ENCODE measurements at regions not wholly inside any gene's neighbourhood (a gene's known extent, or its start where the extent isn't known, plus 50 kb on each side); places are given as distances from the start of the nearest gene placed in this dataset.

DNA sequence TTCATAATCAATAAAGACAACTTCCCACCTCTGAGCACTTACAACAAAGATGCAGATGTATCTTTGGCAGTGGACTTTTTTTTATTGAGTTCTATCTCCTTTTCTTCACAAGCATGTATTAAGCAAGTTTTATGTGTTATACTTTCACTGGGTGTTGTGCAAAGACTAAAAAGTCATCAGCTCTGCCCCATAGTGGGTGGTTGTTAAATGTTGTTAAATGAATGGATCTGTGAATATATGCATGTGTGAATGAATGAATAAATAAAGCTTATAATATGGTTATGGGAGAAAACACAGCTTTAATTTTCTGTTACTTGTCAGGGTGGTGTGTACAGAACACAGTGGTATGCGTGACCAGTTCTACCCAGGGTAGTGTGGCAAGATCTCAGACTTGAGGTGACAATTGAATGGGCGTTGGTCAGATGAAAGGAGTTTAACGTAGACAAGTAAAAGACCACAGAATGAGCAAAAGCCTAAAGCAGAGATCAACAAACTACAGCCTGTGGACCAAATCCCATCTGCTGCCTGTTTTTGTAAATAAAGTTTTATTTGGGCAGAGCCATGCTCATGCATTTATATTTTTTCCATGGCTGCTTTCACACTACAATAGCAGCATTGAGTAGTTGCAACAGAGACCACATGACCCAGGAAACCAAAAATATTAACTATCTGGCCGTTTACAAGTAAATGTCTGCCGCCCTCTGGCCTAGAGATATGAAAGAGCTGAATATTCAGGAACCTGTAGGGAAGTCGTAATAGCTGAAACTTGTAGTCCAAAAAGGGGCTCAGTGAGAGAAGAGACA lies 207.4 kb upstream of the EEA1 start:
- DNase-seq = no peak

GRCh38 chr12:93137656-93138612 lies 208.8 kb upstream of the EEA1 start:
- DNase-seq = no peak

DNA sequence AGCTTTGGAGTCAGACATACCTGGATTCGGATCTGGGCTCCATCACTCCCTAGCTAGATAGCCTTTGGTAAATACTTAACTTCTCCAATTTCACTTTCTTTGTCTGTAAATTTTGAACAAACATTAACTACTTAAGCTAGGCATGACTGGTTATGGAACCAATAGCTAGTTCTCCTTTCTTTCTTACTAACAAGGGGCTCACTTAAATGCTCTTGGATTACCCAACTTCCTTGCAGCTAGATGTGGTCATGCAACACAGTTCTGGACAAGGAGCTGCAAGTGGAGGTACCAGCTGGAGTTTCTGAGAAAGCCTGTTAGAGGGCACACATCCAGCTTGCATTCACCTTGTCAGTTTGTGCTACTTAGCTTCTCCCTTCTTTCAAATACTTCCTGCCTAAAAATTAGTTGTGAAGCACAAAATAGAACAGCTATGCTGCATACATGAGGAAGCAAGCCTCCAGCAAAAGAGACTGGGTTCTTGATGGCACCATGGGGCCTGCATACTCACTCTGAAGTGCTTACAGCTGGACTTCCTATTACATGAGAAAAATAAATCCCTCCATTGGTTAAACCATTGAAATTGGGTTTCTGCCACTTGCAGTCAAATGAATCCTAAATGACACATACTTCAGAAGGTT lies 210.1 kb upstream of the EEA1 start:
- no peak for DNase-seq

- no peak for DNase-seq
Measured at GRCh38 chr12:93140325-93140724, 211.2 kb upstream of the EEA1 start.

DNA sequence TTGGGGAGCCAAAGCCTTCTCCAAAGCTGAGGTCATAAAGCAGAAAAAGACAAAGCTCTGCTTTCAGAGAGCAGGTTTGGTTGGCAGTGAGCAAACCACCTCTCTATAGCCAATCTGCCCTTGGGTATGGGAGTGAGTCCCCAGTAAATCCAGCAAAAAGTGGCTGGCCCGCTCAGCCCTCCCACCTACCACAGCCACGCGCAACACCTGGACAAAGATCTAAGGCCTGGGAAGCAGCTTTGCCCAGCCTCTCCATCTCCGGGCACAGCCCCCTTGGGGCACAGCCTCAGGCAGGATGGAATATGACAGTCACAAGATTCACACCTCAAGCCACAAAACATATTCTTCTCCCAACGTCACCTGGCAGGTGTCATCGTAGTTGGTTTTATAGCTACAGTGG lies 211.7 kb upstream of the EEA1 start:
- no peak for DNase-seq

- DNase-seq = no peak
Measured at GRCh38 chr12:93142881-93143280, 213.8 kb upstream of the EEA1 start.

DNA sequence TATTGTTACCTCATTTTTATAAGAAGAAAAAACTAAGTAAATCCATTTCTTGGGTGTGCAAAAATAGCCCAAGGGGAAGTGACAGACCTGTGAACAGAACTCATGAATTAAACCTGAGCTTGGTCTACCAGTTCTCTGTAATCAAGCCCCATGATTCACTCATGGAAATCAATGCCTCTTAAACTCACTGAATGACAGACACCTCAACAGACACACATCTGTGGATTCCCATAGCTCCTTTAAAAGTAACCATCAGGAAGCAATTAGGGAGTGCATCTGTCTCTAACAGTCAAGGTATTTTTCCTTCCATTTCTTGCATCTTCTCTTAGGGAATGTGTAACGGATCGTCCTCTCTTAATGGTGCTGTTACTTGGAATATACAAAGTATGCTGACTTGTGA lies 215.0 kb upstream of the EEA1 start:
- no peak for DNase-seq

DNA sequence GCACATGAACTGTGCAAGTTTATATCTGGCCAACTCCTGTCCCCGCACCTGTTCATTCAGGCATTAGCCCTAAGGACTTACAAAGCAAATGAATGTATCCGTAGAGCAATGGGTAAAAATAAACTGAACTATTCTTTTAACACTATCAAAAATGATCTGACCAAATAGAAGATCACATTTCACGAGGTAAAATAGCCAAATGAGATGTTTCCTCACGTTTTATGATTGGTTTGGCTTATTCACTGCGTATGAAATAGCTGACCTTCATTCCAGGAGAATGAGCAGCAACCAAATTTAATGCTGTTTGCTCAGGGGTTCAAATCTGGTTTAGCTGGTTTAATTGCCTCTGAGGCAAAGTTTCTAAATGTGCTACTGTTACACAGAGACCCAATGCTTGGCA lies 216.0 kb upstream of the EEA1 start:
- DNase-seq = no peak

- no peak for DNase-seq
Measured at GRCh38 chr12:93146263-93146939, 217.3 kb upstream of the EEA1 start.

DNA sequence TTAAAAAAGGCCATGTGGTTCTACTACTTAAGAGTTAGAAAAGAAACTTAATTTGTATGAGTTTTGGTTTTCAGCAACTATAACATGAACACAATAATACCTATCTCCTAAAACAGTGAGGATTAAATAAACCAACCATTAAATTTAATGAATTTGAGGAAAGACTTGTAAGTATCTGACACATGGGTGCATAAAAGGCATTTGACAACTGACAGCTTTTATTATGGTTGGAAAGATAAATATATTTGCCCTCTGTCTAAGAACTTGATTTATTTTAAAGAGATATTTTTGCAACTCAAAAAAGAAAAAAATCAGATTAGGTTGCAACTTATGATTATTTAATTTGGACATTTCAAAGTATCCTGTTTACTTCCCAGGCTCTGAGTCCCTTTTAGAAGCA lies 217.9 kb upstream of the EEA1 start:
- DNase-seq = no peak

GRCh38 chr12:93148412-93148811 lies 219.3 kb upstream of the EEA1 start:
- no peak for DNase-seq

DNA sequence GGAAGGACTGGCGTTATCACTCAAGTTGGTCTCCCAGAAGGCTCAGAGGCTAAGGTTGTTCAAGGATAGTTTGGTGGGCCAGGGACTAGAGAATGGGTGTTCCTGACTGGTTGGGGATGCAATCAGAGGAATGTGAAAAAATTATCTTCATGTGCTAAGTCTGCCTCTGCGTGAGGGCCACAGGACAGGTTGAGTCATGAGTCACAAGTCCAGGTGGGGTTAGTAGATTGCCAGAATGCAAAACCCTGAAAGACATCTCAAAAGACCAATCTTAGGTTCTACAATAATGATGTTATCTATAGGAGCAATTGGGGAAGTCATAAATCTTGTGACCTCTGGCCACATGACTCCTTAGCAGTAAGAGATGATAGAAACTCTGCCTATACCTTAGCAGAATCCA lies 220.1 kb upstream of the EEA1 start:
- no peak for DNase-seq

DNA sequence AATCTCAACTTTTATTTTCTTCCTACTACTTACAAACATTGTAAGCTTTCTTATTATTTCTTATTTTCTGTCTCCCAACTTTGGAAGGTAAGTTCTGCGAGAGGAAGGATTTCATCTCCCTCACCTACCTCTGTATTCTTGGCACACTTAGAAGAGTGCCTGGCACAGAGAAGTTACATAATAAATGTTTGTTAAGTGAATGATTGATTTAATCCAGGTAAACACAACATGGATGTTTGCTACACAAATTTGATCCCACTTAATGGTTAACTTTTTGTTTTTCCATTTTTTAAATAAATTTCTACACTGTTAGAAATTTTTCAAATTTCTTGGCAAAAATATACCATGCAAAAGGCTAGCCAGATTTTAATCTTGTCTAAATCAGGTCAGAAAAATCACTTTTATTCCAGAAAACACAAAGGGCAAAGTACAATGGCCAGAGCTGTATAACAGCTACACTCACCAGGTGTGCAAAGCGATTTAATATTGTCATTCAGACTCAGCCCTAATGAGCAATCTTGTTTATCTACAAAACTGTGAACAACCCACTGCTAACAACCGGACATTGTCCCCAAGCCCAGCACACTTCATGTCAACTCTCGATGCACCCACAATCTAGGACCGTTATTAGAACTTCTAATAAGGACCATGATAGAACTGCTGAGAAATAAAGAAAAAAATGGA lies 222.1 kb upstream of the EEA1 start:
- DNase-seq = no peak

DNA sequence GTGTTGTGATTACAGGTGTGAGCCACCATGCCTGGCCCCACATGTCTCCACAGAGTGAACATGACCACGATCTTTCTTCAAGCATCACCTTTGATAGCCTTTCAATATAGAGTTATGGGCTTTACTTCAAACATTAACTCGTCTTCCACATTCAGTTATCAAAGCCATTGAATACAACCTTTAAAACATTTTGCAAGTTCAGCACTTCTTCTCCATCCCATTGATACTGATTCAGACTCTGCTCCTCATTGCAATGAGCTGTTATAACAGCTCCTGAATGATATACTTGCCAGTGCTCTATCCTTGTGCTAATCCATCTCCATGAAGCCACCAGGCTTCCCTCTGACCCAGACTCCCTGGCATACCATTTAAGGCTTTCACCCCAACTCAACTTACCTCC lies 223.5 kb upstream of the EEA1 start:
- no peak for DNase-seq

DNA sequence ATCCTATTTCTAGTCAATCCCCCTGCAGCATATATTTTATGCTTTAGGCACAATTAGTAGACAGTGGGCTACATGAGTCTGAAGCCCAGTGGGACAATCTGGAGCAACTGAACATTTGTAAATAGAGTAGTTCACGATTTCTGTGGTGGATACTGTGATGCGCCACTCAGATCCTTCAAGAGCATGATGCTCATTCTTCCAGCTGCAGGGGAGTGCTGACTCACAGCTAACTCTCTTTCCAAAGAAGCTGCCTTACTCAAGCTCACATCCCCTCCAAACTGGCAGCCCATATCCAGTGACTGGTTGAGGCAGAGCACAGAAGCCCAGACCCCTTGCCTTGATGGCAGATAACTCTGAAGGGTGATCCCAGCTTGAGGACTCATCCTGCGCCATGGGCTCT lies 224.2 kb upstream of the EEA1 start:
- no peak for DNase-seq

- DNase-seq = no peak
Measured at GRCh38 chr12:93154096-93154728, 223.5 kb upstream of the NUDT4 start.

GRCh38 chr12:93154753-93155480 lies 222.8 kb upstream of the NUDT4 start:
- DNase-seq = no peak

DNA sequence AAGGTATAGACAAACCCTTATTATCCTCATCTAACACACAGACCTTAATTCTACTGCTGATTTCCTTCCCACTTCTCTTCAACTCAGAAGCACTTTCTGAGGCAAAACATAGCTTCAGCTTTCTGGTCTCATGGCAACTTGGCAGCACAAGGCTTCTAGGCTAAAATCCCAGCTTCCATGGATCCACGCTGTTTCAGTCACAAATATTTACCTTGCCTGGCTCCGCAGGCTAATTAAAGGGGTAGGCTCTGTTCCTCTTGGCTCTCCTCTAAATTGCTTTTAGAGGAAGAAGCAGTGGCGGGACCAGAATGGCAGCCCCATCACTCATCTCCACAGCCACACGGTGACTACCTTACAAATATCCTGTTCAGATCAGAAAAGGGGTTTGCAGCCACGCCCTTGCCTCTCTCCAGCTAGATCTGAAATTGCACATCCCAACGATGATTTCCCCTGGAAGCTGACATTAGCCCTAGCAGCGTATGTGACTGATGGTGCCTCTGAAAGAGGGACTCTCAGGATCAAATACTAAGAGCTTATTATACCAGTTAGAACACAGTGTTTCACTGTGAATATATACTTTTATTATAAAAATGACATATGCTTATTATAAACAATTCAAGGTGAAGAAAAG lies 221.5 kb upstream of the NUDT4 start:
- no peak for DNase-seq

DNA sequence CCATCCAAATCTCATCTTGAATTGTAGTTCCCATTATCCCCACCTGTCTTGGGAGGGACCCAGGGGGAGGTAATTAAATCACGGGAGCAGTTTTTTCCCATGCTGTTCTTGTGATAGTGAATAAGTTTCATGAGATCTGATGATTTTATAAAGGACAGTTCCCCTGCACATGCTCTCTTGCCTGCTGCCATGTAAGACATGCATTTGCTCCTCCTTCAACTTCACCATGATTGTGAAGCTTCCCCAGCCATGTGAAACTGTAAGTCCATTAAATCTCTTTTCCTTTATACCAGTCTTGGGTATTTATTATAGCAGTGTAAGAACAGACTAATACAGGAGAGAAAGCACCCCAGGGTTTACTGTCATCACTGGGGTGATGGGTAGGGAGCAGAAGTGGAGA lies 220.4 kb upstream of the NUDT4 start:
- DNase-seq = no peak

GRCh38 chr12:93158065-93158843 lies 219.5 kb upstream of the NUDT4 start:
- no peak for DNase-seq
